NCI-H774 (cell line): ENCODE measurements at regions not wholly inside any gene's neighbourhood (a gene's known extent, or its start where the extent isn't known, plus 50 kb on each side); places are given as distances from the start of the nearest gene placed in this dataset.

Source experiments
- DNase-seq: peaks from one replicate; lab custom pipeline; 2025; lab: John Stamatoyannopoulos, UW

DNA sequence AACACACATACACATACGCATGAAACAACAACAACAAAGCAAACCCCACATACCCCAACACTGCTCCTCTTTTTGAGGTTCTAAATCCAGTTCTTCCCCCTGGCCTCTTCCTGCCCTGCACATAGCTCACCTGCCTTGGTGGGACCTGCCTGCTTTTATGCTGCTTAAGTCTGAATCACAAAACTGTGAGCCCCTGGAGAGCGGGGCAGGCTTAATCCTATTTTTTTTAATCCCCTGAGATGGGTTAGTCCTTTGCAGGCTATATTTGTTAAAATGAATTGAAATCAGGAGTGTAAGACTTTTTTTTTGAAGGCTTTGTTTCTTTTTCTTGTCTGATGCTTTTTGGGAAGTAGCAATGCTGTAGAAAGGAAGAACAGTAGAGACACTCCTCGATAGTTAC is 84.6 kb upstream of the MAX start:
- no peak for DNase-seq

DNA sequence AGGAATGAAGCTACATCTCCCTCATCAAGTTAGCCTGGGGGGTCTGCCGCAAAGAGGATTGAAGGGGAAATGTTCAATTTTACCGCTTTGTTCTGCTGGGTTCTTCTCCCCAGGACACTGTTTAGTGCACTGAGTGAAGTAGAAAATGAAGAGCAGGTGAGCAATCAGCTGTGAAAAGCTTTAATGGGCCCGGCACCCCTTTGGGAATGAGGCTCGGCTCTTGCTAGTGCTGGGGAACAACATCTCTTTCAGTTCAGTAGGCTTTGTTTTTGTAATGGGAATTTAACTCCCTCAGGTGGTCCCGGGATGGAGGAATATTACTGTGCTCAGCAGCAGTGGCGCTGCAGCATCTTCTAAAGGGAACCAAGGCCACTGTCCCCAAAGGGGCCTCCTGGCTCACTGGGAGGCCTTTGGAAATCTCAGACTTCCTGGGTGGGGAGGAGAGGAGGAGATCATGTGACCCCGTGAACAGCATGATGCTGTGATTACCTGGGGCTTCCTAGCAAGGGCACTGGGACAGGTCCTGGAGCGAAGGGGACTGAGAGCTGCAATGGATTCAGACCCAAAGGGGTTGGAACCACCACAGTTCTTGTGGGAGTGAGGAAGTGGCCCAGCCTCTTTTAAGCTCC is 85.2 kb upstream of the MAX start:
- DNase-seq, result no peak

DNA sequence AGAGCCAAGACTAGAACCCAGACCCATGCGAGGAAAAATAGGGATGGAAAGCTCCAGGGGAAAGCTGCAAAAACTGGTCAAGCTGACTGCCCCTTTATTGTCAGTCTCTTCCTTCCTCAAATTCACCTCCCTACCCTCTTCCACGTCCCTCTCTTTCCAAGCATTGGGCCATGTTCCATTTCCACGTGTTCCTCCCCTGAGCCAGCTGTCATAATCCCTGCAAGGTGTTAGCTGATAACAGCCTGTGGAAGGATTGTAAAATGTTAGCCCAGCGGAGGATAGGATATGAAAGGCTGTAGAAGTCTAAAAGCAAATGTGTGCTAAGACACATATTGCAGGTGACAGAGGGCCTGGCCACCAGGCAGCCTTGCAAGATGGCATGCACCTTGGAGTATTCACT is 88.0 kb upstream of the MAX start:
- DNase-seq, result no peak

DNA sequence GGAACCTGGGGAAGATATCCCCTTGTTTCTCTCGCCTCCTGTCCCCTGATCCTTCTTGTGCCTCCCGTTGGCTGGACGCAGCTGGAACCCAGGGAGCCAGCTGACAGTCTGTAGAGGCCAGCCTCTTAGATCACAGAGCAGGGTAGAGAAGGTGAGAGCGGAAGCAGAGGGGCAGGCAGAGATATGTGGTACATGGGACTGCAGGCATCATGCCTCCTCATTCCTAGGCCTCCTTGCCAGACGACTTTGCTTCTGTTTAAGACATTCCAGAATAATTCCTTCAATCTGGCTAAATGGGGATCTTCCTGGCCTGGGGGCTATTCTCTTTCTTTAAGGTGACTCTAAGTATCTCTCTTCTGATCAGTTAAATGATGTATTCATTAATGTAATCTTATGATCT is 89.4 kb upstream of the MAX start:
- DNase-seq, result no peak

DNA sequence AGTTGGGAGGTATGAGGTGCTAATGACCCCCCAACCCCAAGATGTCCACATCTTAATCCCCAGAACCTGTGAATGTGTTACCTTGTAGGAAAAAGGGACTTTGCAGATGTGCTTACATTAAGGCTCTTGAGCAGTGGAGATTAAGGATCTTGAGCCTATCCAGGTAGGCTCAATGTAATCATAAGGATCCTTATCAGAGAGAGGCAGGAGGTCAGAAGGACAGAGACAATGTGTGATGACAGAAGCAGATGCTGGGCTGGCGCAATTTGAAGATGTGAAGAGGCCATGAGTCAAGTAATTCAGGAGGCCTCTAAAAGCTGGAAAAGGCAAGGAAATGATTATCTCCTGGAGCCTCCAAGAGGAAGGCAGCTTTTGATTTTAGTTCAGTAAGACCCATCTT is 90.4 kb upstream of the MAX start:
- DNase-seq, result no peak

DNA sequence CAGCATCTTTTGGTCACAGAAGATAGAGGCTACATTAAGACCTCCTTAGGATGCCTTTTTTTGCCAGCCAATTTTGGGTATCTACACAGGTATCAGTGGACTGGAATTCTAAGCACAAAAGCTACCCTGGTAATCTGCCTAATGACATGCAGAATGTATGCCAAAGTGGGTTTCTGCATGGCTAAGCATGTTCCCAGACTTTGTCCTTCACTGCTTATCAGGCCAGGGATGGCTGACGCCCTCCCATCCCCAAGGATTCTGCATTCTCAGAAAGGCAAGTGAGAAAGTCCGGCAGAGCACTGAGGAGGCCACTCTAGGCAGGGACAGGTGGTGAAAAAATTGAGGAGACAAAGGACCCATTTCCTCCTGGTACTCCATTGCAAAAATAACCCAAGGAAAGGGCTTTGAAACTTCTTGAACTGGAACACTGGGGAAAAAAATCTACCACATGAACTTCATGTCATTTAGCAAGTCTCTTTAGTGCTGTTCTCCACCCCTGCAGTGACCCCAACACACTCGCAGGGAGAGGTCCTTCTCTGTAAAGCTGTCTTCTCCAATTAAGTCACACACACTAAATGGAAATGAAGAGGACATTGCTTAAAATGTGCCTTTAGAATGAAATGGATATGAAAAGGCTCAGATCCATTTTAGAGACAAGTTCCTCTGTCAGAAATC is 91.7 kb upstream of the MAX start:
- DNase-seq, result no peak

DNA sequence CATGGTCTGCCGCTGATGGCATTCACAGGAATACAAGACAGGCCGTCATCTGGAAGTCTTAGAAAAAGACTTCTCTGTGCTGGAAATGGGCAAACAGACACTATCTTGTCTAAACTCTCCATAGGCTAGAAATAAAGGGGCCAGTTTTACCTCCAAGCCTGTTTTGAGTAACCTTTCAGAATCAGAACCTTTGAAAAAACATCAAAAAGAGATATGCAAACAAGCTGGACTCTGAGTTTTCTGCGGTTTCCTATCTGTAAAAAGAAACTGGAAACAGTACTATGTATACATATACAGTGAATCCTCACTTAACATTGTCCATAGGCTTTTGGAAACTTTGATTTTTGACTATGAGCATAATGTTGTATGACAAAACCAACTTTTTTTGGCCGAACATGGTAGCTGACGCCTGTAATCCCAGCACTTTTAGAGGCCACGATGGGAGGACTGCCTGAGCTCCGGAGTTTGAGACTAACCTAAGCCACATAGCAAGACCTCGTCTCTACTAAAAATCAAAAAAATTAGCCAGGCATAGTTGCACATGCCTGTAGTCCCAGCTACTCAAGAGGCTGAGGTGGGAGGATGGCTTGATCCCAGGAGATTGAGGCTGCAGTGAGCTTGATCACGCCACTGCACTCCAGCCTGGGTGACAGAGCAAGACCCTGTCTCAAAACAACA is 92.9 kb upstream of the MAX start:
- DNase-seq, result no peak

DNA sequence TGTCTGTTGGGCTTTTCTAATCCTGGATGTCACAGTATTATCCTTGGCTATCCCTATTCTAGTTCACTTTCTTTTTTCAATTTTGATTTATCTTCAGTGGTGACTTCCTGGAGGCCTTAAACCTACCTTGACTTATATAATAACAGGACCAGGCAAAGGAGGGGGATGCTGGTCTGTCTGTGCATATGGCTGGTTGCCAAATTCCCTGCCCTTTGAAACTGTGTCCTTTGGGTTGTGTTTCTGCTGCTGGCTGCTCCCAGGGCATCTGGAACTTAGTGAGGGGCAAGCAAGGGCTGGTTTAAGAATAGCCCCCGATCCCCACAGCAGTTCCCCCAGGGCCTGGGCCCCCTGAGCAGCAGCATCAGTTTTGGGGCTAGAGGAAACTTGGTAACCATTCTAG is 96.0 kb upstream of the MAX start:
- no peak for DNase-seq

DNA sequence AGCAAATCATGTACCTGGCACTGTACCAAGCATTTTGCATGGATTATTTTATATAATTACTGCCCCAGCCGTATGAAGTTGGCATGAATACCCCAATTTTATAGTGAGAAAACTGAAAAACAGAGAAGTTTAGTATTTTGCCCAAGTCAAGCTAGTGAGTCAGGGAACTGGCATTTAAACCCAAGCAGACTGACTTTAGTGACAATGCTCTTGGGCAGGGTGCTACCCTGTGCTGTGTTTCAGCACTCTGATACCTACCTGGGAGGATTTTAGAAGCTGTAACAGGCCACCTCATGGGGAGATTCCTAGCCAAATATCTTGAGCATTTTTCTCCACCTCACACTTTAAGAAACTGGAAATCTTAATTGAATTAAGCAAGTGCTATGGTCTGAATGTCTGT is 98.1 kb upstream of the MAX start:
- no peak for DNase-seq

DNA sequence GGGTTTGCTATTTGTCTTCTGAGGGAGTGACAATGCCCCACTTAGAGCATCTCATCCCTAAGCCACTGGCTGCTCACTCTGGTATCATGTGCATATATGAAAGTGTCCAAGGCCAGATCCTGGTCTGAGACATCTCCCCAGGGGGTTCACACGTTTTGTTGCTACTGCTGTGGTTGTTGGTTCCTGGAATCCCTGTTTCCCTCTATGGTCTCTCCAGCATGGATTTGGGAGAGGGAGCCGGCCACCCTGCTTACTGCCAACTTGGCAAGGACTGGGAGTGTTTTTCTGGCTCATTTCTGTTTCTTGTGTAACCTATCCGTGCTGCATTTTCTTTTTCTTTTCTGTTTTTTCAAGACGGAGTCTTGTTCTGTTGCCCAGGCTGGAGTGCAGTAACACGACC is 101.3 kb upstream of the MAX start:
- no peak for DNase-seq

DNA sequence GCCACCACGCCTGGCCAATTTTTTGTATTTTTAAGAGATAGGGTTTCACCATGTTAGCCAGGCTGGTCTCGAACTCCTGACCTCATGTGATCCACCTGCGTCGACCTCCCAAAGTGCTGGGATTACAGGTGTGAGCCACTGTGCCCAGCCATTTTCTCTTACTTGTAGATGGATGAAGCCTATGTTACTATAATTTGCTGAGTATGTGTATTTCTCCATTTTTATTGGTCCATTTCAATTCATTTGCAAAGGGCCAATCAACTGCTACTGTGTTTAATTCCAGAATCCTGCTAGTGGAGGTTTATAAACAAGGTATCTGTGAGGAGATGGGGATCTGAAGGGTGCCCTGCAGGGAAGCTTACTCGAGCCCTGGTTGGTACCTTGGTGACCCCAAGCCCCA is 101.7 kb upstream of the MAX start:
- DNase-seq, result no peak

DNA sequence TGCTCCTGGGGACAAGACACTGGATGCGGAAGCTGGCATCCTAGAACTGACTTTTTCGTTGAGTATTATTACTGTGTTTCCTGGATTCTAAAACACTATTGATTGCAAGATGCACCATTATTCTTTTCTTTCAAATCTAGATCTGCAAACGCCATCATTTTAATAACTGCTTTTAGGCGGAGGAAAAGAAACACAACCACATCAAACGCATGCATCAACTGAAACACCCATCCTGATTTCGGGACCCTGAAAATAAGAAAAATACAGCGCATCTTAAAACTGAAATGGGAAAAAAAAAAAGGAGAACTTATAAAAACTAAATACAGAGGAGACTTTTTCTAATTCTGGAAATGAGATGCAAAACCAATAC is 103.7 kb upstream of the MAX start:
- DNase-seq, result no peak

DNA sequence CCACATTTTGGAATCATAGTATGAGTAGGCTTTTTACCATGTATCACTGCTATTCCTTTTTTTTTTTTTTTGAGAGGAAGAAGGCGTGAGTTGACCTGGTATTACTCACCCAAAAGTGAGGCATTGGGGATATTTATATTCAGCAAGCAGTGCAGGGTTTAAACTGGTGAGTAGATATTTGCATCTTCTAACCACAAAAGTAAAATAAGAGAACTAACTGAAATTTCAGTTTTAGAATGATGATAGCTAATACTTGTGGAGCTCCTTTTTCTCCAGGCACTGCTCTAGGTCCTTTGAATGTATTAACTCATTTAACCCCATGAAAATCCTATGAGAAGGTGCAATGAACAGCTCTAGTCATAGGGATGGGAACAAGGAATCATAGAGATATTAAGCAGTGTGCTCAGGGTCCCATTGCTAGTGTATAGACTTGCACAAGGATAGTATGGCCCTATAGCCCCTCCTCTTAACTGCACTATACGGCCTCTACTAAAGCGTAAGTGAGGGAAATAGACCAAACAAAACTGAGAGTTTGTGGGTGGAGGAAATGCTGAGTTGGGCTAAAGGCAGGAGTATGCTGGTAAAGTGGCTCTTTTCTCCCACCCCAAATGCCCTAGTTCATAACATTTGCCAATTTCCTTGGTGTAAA is 104.3 kb upstream of the MAX start:
- DNase-seq, result no peak

DNA sequence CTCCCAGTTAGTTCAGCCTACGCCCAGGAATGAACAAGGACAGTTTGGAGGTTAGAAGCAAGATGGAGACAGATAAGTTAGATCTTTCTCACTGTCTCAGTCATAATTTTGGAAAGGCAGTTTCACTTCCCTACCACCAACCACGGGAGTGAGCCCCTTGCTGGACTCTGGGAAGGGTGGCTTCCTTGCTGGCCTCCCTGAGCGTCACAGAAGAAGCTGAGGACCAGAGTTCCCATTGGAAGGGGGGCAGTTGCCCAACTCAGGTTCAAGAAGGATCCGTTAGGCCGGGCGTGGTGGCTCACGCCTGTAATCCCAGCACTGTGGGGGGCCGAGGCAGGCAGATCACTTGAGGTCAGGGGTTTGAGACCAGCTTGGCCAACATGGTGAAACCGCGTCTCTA is 106.2 kb upstream of the MAX start:
- DNase-seq, result no peak

DNA sequence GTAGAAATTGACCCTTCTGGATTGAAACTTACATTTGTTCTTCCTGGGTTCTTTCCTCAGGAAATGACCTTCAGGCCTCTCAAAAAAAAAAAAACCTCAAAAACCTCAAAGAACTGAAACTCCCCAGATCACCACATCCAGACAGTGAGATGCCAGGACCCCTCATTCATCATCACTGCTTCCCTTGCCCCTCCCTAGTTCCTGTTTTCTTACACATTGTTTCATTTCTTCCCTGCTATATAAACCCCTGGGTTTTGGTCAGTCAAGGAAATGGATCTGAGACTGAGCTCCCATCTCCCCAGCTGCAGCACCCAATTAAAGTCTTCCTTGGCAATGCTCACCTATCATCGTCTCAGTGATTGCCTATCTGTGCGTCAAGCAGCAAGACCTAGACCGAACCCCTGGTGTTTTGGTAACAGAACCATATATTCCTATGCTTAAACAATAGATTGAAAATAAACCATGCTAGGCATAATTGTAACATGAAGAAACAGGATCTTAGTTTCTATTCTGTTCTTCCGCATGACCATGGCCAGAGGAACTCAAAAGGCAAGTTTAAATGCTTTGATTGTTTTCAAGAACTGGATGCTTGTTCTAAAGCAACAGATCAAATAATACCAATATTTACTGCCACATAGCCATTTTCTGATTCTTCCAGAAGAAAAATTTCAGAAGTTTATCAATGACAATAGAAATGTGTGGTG is 108.0 kb upstream of the MAX start:
- DNase-seq, result no peak

DNA sequence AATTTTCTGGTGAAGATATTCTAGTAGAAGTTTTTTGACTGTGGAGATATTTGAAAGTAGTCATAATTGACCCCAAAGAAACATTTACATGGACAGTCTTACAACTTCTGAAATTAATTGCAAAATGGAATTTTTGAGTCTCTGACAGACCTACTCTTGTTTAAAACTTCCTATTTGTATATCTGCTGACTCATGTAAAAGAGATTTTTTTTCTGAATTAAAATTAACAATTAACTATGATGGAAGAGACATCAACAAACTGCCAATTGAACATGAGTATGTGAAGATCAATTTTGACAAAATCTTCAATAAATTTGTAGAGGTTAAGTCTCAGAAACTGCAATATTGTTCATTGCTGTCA is 108.5 kb upstream of the MAX start:
- DNase-seq, result no peak

DNA sequence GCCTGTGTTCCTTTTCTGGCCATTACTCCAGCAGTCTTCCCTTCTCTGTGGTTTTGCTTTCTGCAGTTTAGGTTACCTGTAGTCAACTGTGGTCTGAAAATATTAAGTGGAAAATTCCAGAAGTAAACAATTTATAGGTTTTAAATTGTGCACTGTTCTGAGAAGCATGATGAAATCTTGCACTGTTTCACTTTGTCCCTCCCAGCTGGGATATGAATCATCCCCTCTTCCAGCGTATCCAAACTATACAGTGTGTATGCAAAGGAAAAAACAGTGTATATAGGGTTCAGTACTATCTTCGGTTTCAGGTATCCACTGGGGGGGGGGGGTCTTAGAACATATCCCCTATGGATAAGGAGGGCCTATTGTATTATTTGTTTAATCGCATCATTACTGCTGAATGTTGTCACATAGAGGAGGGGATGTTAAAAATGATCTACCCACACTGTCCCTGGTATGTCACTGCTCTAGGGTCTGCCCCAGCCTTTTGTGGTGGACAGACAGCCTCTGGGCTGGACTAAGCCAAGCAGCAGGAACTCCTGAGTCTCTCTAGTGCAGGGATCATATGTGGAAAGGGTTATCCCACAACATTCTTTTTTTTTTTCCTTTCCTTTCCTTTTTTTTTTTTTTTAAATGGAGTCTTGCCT is 109.1 kb upstream of the MAX start:
- DNase-seq, result no peak

DNA sequence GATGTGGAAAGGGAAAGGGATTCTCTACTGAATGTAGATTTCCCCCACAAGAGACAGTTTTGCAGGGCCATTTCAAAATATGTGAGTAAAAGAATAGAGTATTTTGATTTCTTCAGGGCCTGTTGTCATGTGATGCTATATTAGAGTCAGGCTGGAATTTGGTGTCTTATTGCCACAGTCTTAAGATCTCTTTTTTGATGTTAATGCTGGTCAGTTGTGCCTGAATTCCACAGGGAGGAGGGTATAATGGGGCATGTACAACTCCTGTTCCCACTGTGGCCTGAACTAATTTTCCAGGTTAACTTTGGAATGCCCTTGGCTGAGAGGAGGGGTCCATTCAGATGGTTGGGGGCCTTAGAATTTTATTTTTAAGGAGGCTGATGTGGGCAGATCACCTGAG is 111.0 kb upstream of the MAX start:
- no peak for DNase-seq

DNA sequence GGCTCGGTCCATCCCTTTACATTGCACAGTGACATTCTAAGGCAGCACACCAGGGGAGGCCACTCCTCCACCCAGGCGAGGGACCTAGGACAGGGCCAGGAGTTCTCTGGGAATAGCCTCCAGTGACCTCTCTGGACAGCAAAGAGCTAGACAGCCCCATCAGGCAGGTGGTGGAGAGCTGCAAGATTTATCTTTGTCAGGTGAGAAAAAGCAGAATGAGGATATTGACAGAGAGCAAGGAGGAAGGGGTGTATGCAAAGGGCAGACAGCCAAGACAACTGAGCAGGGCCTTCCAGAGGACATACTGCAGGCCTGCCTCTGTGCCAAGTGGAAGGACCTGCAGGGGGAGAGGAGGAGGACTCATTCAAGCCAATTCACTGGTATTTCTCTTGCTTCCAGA is 112.4 kb upstream of the MAX start:
- DNase-seq, result no peak

DNA sequence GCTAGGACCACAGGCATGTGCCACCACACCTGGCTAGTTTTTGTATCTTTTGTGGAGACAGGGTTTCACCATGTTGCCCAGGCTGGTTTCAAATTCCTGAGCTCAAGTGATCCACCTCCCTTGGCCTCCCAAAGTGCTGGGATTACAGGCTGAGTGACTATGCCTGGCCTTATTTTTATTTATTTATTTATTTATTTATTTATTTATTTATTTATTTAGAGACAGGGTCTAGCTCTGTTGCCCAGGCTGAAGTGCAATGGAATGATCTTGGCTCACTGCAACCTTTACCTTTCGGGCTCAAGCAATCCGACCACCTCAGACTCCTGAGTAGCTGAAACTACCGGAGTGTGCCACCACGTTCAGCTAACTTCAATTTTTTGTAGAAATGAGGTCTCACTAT is 117.0 kb upstream of the MAX start:
- DNase-seq, result no peak

DNA sequence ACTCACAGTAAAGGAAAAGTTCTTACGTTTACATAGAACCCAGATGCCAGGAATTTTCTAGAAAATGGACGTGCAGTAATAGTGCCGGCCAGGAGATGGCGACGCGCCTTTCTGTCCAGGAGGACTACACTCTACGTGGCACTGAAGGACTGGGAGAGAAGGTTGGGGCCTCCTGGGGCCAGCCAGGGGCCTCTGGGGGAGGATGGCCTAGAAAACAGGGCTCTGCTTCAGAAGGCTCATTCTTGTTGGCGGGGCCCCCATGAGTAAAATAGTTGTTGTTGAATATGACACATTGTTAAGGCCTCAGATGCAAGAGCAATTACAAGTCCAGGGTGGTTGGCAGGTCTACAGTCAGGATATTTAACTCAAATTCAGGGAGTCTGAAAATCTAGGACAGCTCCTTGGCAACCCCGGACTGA is 120.1 kb upstream of the MAX start:
- DNase-seq, result no peak

DNA sequence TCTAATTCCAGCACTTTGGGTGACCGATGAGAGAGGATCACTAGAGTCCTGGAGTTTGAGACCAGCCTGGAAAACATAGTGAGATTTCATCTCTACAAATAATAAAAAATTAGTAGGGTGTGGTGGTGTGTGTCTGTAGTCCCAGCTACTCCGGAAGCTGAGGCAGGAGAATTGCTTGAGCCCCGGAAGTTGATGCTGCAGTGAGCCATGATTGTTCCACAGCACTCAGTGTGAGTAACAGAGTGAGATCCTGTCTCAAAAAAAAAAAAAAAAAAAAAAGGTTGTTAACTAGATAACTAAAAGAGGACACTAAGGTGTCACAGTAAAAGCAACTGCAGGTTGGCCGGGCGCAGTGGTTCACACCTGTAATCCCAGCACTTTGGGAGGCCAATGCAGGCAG is 121.3 kb upstream of the MAX start:
- DNase-seq, result no peak
